Stimulated activated naive CD8-positive, alpha-beta T cell treated with anti-CD3 and anti-CD28 coated beads, Interleukin-15, Interleukin-2, amounts not matched to agents 100 ng/mL and 50 ng/mL, for 24 hours (primary cell): ENCODE measurements at regions not wholly inside any gene's neighbourhood (a gene's known extent, or its start where the extent isn't known, plus 50 kb on each side); places are given as distances from the start of the nearest gene placed in this dataset.
"Not testable (repeated sequence)": the region's sequence is repeated elsewhere in the genome, so short reads cannot be mapped to it uniquely, and the experiment has no call there.

ENCODE experiments used
- H3K27ac Mint-ChIP-seq: one replicate; pipeline ENCODE4 v1.8.0; 2021; ENCODE audit warnings: mild to moderate bottlenecking, mixed read lengths
- H3K27me3 Mint-ChIP-seq: one replicate; pipeline ENCODE4 v1.8.0; 2021; ENCODE audit warnings: mixed read lengths
- H3K36me3 Mint-ChIP-seq: one replicate; pipeline ENCODE4 v1.8.0; 2021; ENCODE audit warnings: low read depth, mixed read lengths
- H3K4me1 Mint-ChIP-seq: one replicate; pipeline ENCODE4 v1.8.0; 2021; ENCODE audit warnings: low read depth, mixed read lengths
- H3K4me3 Mint-ChIP-seq: one replicate; pipeline ENCODE4 v1.8.0; 2021; ENCODE audit warnings: mild to moderate bottlenecking, mixed read lengths
- H3K9me3 Mint-ChIP-seq: one replicate; pipeline ENCODE4 v1.8.0; 2021; ENCODE audit warnings: mixed read lengths

- H3K27ac Mint-ChIP-seq, H3K4me3 Mint-ChIP-seq, H3K36me3 Mint-ChIP-seq, H3K9me3 Mint-ChIP-seq, H3K4me1 Mint-ChIP-seq: not testable (repeated sequence)
- peaks cover 11% of the 10 kb centered on the region for H3K27me3 Mint-ChIP-seq
Observed at GRCh38 chr7:6958371-6958770, 132.3 kb upstream of the CCZ1B start.

DNA sequence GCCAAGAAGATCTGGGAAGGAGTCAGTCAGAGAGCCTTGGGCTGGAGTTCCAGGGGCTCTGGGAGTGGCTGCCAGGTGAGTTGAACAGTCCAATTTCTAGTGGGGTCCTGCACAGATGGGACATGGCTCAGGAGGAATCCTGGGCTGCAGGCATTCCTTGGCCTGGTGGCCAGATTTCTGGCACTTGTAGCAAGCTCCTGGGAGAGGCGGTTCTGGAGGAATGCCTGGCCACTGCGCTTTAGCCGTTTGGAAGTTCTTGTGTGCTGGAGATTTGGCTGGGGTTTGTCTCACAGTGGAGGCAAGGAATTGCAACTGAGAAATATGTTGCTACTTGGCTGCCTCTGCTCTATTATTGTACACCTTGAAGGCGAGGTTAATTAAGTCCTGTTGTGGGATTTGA, 133.9 kb upstream of the CCZ1B start:
- not testable (repeated sequence) for H3K4me3 Mint-ChIP-seq, H3K4me1 Mint-ChIP-seq, H3K9me3 Mint-ChIP-seq, H3K36me3 Mint-ChIP-seq, H3K27ac Mint-ChIP-seq
- peaks cover 15% of the 10 kb centered on the region for H3K27me3 Mint-ChIP-seq

GRCh38 chr7:6962871-6963270, 136.8 kb upstream of the CCZ1B start:
- not testable (repeated sequence) for H3K36me3 Mint-ChIP-seq, H3K4me1 Mint-ChIP-seq

DNA sequence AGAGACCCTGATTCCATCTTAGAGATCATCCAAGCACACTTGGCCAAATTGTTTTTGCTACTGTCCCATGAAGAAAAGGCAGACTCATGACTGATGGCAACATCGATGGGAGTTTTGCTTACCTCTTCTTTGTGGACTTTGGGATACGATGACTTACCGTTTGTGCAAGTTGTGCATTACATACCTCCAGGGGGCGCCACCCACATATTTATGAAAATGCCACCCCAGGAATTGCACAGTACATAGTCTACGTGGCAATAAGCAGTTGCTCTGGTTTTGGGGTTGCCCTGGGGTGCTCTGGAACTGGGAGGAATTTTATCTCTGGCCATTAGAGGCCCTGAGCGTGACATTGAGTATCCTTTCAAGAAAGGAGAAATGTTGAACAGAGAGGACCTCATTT, 139.0 kb upstream of the CCZ1B start:
- H3K27me3 Mint-ChIP-seq: peaks cover 20% of the 10 kb centered on the region
- H3K36me3 Mint-ChIP-seq: not testable (repeated sequence)

More at GRCh38 chr7:6962871-6963270, 136.8 kb upstream of the CCZ1B start:
- not testable (repeated sequence) for H3K4me3 Mint-ChIP-seq, H3K9me3 Mint-ChIP-seq, H3K27ac Mint-ChIP-seq
- H3K27me3 Mint-ChIP-seq: peaks cover 20% of the 10 kb centered on the region

GRCh38 chr7:6970180-6970579, 144.1 kb upstream of the CCZ1B start:
- not testable (repeated sequence) for H3K27ac Mint-ChIP-seq, H3K4me1 Mint-ChIP-seq, H3K36me3 Mint-ChIP-seq, H3K4me3 Mint-ChIP-seq, H3K9me3 Mint-ChIP-seq, H3K27me3 Mint-ChIP-seq

More for the DNA sequence above, 139.0 kb upstream of the CCZ1B start:
- H3K9me3 Mint-ChIP-seq, H3K27ac Mint-ChIP-seq, H3K4me1 Mint-ChIP-seq, H3K4me3 Mint-ChIP-seq: not testable (repeated sequence)

DNA sequence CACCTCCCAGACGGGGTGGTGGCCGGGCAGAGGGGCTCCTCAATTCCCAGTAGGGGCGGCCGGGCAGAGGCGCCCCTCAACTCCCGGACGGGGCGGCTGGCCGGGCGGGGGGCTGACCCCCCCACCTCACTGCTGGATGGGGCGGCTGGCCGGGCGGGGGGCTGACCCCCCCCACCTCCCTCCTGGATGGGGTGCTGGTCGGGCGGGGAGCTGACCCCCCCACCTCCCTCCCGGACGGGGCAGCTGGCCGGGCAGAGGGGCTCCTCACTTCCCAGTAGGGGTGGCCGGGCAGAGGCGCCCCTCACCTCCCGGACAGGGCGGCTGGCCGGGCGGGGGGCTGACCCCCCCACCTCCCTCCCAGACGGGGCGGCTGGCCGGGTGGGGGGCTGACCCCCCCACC, 148.8 kb upstream of the CCZ1B start:
- H3K27ac Mint-ChIP-seq, H3K4me1 Mint-ChIP-seq, H3K27me3 Mint-ChIP-seq, H3K9me3 Mint-ChIP-seq, H3K36me3 Mint-ChIP-seq, H3K4me3 Mint-ChIP-seq: not testable (repeated sequence)

DNA sequence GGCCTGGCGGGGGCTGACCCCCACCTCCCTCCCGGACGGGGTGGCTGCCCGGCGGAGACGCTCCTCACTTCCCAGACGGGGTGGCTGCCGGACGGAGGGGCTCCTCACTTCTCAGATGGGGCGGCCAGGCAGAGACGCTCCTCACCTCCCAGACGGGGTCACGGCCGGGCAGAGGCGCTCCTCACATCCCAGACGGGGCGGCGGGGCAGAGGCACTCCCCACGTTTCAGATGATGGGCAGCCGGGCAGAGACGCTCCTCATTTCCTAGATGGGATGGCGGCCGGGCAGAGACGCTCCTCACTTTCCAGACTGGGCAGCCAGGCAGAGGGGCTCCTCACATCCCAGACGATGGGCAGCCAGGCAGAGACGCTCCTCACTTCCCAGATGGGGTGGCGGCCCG, 149.3 kb upstream of the CCZ1B start:
- H3K36me3 Mint-ChIP-seq, H3K27ac Mint-ChIP-seq, H3K4me1 Mint-ChIP-seq, H3K9me3 Mint-ChIP-seq, H3K27me3 Mint-ChIP-seq, H3K4me3 Mint-ChIP-seq: not testable (repeated sequence)

- not testable (repeated sequence) for H3K36me3 Mint-ChIP-seq, H3K4me3 Mint-ChIP-seq, H3K4me1 Mint-ChIP-seq, H3K9me3 Mint-ChIP-seq, H3K27ac Mint-ChIP-seq, H3K27me3 Mint-ChIP-seq
Observed at GRCh38 chr7:6977368-6977767, 151.3 kb upstream of the CCZ1B start.

GRCh38 chr7:6978326-6978725, 152.3 kb upstream of the CCZ1B start:
- H3K4me1 Mint-ChIP-seq, H3K27me3 Mint-ChIP-seq, H3K9me3 Mint-ChIP-seq, H3K4me3 Mint-ChIP-seq, H3K36me3 Mint-ChIP-seq, H3K27ac Mint-ChIP-seq: not testable (repeated sequence)

DNA sequence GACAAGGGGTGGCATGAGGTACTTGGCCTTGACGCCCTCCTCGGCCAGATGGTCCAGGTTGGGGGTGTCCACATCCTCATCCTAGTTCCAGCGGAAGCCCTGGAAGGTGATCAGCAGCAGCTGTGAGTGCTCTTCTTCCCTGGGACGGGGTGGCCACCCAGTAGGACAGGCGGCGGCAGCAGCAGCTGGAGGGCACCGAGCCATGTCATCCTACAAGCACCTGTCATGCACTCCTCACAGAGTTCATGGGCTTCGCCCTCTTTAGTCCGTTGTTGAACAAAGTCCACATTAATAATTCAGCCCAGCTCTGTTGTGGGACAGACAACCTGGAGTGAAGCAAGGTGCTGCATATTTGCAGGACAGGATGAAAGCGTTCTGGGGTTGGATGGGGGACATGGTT, 153.4 kb upstream of the CCZ1B start:
- not testable (repeated sequence) for H3K27ac Mint-ChIP-seq, H3K4me3 Mint-ChIP-seq, H3K36me3 Mint-ChIP-seq, H3K27me3 Mint-ChIP-seq, H3K9me3 Mint-ChIP-seq, H3K4me1 Mint-ChIP-seq

DNA sequence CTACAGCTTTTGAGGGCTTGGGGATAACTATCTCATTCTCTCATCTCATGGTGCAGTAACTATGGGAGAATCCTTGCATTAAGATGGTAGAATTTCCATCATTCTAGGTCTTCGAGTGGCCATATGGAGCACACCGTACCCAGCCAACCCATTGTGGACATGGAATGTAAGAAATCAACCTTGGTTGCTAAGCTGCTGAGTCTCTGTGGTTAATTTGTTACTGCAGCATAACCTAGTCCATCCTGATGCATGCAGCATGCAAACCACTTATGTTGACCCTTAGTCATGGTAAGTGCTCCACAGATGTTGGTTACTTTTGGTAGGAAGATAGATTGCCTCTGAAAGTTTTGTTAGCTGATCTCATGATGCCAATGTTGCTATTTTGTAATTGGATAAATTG, 156.3 kb upstream of the CCZ1B start:
- not testable (repeated sequence) for H3K4me1 Mint-ChIP-seq, H3K27ac Mint-ChIP-seq, H3K9me3 Mint-ChIP-seq, H3K27me3 Mint-ChIP-seq, H3K36me3 Mint-ChIP-seq, H3K4me3 Mint-ChIP-seq

DNA sequence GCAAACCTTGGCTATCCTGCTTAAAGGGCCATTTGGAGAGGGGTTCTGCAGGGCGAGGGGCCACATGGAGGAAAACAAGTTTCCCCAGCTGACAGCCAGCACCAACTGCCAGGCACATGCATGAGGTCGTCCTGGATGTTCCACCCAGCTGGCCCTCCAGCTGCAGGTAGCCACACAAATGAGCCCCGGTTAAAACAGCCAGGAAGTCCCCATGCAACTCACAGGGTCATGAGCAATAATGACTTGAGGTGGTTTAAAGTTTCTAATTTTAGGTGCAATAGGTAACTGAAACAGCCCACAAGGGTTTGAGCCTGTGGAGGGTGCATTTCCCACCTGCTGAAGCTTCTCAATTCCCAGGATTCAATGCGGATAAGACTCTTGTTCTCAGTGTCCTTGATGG, 160.8 kb upstream of the CCZ1B start:
- H3K9me3 Mint-ChIP-seq, H3K4me3 Mint-ChIP-seq, H3K27me3 Mint-ChIP-seq, H3K27ac Mint-ChIP-seq, H3K36me3 Mint-ChIP-seq: not testable (repeated sequence)
- peaks cover 12% of the 10 kb centered on the region for H3K4me1 Mint-ChIP-seq

- not testable (repeated sequence) for H3K9me3 Mint-ChIP-seq, H3K27me3 Mint-ChIP-seq, H3K27ac Mint-ChIP-seq, H3K4me3 Mint-ChIP-seq, H3K36me3 Mint-ChIP-seq
- peaks cover 12% of the 10 kb centered on the region for H3K4me1 Mint-ChIP-seq
Observed at GRCh38 chr7:6988608-6989007, 162.5 kb upstream of the CCZ1B start.

- not testable (repeated sequence) for H3K9me3 Mint-ChIP-seq, H3K27me3 Mint-ChIP-seq, H3K4me3 Mint-ChIP-seq, H3K27ac Mint-ChIP-seq, H3K36me3 Mint-ChIP-seq
- H3K4me1 Mint-ChIP-seq: peaks cover 12% of the 10 kb centered on the region
Observed at GRCh38 chr7:6989968-6990367, 163.9 kb upstream of the CCZ1B start.

GRCh38 chr7:6990426-6991152, 164.5 kb upstream of the CCZ1B start:
- H3K36me3 Mint-ChIP-seq, H3K27me3 Mint-ChIP-seq, H3K9me3 Mint-ChIP-seq, H3K27ac Mint-ChIP-seq, H3K4me3 Mint-ChIP-seq: not testable (repeated sequence)
- H3K4me1 Mint-ChIP-seq: peaks cover 12% of the 10 kb centered on the region

- Mint-ChIP-seq H3K4me3 (peak overlapping the region; percentile 30), H3K4me1 (peaks cover 12% of the 10 kb centered on the region)
- H3K27me3 Mint-ChIP-seq, H3K27ac Mint-ChIP-seq, H3K9me3 Mint-ChIP-seq, H3K36me3 Mint-ChIP-seq: not testable (repeated sequence)
Observed at GRCh38 chr7:6991169-6991611, 165.1 kb upstream of the CCZ1B start.

DNA sequence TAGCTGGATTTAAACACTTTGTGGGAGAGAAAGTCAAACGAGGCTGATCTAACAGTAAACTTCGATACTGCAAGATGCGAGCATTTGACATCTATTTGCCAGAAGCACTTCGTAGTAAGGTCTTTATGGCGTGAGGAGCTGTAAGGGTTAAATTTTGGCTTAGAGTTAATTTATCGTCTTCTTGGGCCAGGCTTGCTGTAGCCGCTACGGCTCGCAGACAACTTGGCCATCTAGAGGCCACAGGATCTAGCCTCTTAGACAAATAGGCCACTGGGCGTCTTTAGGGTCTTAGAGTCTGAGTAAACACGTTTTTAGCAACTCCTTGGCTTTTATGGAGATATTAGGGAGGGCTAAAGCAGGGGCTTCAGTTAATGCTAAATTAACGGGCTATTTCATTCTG, 165.6 kb upstream of the CCZ1B start:
- peak overlapping the region; percentile 30 for H3K4me3 Mint-ChIP-seq
- H3K4me1 Mint-ChIP-seq: peaks cover 12% of the 10 kb centered on the region
- H3K27ac Mint-ChIP-seq, H3K27me3 Mint-ChIP-seq, H3K36me3 Mint-ChIP-seq, H3K9me3 Mint-ChIP-seq: not testable (repeated sequence)
